Upper lobe of left lung (tissue), 6 donors: ENCODE measurements at regions not wholly inside any gene's neighbourhood (a gene's known extent, or its start where the extent isn't known, plus 50 kb on each side); places are given as distances from the start of the nearest gene placed in this dataset.
"Not testable (repeated sequence)": the region's sequence is repeated elsewhere in the genome, so short reads cannot be mapped to it uniquely, and the experiment has no call there.

Experiments
- ATAC-seq, 2 donors: fragments of 200-7000 bp; cut with Tn5 transposase; one replicate each; pipeline ENCODE4 v1.9.1; 2022; ENCODE audit warnings: mild to moderate bottlenecking in 2 of 2, moderate library complexity in 2 of 2; ENCODE audit not compliant: low FRiP score in 2 of 2
- DNase-seq, 2 donors: peaks; one replicate each; pipeline ENCODE4 v3.0.0-alpha.2; 2019 to 2020
- H3K27ac ChIP-seq, 4 donors: fragments of 200-600 bp; sonication (generic); one replicate each; pipeline ENCODE4 v1.5.1; 2016 to 2019
- H3K27me3 ChIP-seq, 4 donors: fragments of 200-600 bp; sonication (generic); one replicate each; pipeline ENCODE4 v1.5.1; 2017 to 2019
- H3K36me3 ChIP-seq, 4 donors: fragments of 200-600 bp; sonication (generic); one replicate each; pipeline ENCODE4 v1.5.1; 2016 to 2019
- H3K4me1 ChIP-seq, 4 donors: fragments of 200-600 bp; sonication (generic); one replicate each; pipeline ENCODE4 v1.5.1; 2018 to 2019
- H3K4me3 ChIP-seq, 4 donors: fragments of 200-600 bp; sonication (generic); one replicate each; pipeline ENCODE4 v1.5.1; 2017 to 2019; ENCODE audit warnings: mild to moderate bottlenecking in 2 of 4, moderate library complexity in 1 of 4
- H3K9me3 ChIP-seq, 4 donors: fragments of 200-600 bp; sonication (generic); one replicate each; pipeline ENCODE4 v1.5.1; 2018 to 2019
- EP300 ChIP-seq, 4 donors: sonication (generic); formaldehyde crosslinking; IDR thresholded peaks; one replicate each; pipeline ENCODE4 v1.5.1; 2017; ENCODE audit warnings: antibody characterized with exemption in 4 of 4, control low read depth in 2 of 4
- POLR2A ChIP-seq, 4 donors: fragments of 450-650 bp; IDR thresholded peaks; one replicate each; pipeline ENCODE4 v1.5.1; 2016 to 2017; ENCODE audit warnings: antibody characterized with exemption in 4 of 4, mild to moderate bottlenecking in 2 of 4
- POLR2AphosphoS5 ChIP-seq, 2 donors: sonication (generic); formaldehyde crosslinking; IDR thresholded peaks; one replicate each; pipeline ENCODE4 v1.5.1; 2017; ENCODE audit warnings: antibody characterized with exemption in 2 of 2
- WGBS, 2 donors: methylation state at CpG; one replicate each; pipeline ENCODE4 v1.1.5; 2017 to 2018; 5-methylcytosine and 5-hydroxymethylcytosine counted together
- TF ChIP-seq, protein P1 (sequence below), 6 experiments: fragments of 450-650 bp in 4 of 6; fragments of 200-600 bp in 2 of 6; sonication (generic) in 2 of 6; IDR thresholded peaks; one replicate each; pipeline ENCODE4 v1.5.1; 2016 to 2019; ENCODE audit warnings: antibody characterized with exemption in 6 of 6
- donor health status: DM: no; HTN: no; CAD: no; lungs with moderate emphysema.
- donor health status: DM: no; HTN: yes; CAD: no; lungs with severe emphysema.

DNA sequence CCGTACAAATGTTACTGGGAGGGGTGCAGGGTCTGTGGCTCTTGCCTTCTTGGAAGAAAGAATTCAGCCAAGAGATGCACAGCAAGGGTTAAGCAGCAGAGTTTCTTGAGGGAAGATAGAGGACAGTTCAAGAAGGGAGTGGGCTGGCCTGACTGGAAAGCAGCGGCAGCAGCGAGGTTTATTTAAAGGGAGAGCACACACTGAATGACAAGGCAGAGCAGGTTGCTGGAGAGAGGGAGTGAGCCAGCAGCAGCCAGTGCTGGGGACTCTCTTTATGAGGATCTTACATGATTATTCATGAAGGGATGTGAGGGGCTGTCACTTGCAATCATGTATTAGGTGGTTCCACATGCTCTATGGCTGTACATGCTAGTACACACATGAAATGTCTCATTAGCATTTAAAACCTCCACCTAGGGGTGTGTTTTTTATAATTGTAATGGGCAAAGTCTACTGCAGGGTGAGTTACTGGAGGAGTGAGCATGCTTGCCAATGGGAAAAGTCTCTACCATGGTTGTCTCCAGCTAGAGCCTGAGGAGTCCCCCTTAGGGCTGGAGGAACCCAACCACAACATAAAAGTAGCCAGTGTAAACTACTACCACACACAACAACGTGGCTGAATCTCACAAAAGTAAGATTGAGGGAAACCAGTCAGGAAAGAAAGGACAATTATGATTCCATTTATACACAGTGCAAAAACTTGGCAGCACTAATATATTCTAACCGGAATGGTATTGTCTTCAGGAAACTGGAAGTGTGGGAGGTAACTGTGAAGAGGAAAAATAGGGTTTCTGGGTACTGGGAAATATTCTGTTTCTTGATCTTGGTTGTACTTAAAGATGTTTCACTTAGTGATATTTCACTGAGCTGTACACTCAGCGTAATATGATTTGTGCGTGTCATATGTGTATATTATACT lies 87.6 kb upstream of the FAM110C start:
- no peak for DNase-seq
- Histone ChIP-seq H3K27ac (no peak overlapping the region), H3K27me3 (no peaks in the 10 kb centered on the region), H3K36me3 (no peaks in the 10 kb centered on the region), H3K9me3 (no peaks in the 10 kb centered on the region), H3K4me1 (no peaks in the 10 kb centered on the region), H3K4me3 (no peak overlapping the region)
- 43 to 53% methylated on average over 7 of the region's 7 CpGs for WGBS, 2 donors
- TF ChIP-seq POLR2A (IDR thresholded peaks at IDR 0.05) (no peak), EP300 (IDR thresholded peaks at IDR 0.05) (no peak), POLR2AphosphoS5 (IDR thresholded peaks at IDR 0.05) (no peak)
- TF ChIP-seq, protein P1, sequence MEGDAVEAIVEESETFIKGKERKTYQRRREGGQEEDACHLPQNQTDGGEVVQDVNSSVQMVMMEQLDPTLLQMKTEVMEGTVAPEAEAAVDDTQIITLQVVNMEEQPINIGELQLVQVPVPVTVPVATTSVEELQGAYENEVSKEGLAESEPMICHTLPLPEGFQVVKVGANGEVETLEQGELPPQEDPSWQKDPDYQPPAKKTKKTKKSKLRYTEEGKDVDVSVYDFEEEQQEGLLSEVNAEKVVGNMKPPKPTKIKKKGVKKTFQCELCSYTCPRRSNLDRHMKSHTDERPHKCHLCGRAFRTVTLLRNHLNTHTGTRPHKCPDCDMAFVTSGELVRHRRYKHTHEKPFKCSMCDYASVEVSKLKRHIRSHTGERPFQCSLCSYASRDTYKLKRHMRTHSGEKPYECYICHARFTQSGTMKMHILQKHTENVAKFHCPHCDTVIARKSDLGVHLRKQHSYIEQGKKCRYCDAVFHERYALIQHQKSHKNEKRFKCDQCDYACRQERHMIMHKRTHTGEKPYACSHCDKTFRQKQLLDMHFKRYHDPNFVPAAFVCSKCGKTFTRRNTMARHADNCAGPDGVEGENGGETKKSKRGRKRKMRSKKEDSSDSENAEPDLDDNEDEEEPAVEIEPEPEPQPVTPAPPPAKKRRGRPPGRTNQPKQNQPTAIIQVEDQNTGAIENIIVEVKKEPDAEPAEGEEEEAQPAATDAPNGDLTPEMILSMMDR (IDR thresholded peaks at IDR 0.05), result no peak
- ATAC-seq, result no peak

GRCh38 chr2:126769-127168 lies 80.5 kb upstream of the FAM110C start:
- not testable (repeated sequence) for H3K4me1 ChIP-seq, H3K4me3 ChIP-seq, H3K27me3 ChIP-seq, H3K9me3 ChIP-seq, H3K36me3 ChIP-seq, H3K27ac ChIP-seq, ATAC-seq
- DNase-seq, result peak in 1 of 2 donors; percentile 79
- WGBS, 2 donors, result 93% methylated on average over 10 of the region's 31 CpGs; no CpG with 5 or more reads in 1 of the 2 donors

DNA sequence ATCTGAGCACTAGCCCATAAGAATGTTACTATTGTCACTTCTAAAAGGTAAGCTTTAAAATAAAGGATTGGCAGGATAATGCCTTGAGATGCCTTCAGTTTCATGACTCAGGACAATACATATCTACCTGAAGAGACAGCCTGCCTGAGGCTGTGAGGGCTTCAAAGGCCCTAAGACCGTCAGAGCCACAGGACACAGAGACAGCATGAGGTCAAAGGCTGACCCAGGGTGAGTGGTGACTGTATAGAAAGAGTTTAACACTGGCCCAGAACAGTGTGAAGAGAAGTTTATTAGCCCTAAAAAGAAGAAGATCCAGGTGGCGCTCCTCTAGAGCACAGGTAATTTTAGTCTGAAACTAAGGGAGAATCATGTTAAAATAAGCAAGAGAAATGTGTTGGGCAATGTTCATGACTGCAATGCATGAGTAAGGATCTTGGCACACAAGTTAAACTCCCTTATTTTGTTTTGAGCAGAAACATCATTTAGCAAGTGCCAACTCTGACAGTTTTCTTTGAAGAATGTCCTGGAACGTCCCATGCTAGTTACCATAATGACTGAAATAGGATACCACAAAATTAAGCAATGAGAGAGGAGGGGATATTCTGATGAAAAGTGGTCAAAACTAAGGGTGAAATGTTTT lies 78.1 kb upstream of the FAM110C start:
- no peak overlapping the region for H3K27ac ChIP-seq
- H3K27me3 ChIP-seq, result no peaks in the 10 kb centered on the region
- no peaks in the 10 kb centered on the region for H3K4me1 ChIP-seq
- WGBS, 2 donors, result 48 to 63% methylated on average over 3 of the region's 3 CpGs
- TF ChIP-seq POLR2AphosphoS5 (IDR thresholded peaks at IDR 0.05), result no peak
- TF ChIP-seq POLR2A (IDR thresholded peaks at IDR 0.05), result no peak
- no peak for TF ChIP-seq EP300 (IDR thresholded peaks at IDR 0.05)
- TF ChIP-seq, protein P1 (IDR thresholded peaks at IDR 0.05), result no peak
- no peak overlapping the region for H3K4me3 ChIP-seq
- no peak for DNase-seq
- ATAC-seq, result peak in 1 of 2 donors; percentile 19
- H3K36me3 ChIP-seq, result no peaks in the 10 kb centered on the region
- H3K9me3 ChIP-seq, result no peaks in the 10 kb centered on the region

DNA sequence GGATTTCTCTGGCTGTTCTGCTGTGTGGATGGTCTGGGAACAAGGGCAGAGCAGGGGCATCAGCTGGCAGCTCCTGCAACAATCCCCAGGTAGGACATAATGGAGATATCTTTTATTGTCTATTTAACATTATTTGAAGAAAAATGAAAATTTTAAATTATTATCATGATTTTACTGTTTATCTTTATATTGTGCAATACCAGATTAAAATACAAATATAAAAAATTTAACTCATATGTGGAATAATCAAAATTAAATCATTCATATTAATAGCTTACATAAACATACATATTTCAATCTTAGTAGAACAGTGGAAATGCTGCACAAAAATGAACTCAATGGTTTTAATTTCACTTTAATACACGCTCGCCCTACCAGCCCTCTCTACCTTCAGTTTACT lies 70.6 kb upstream of the FAM110C start:
- no peaks in the 10 kb centered on the region for H3K27me3 ChIP-seq
- peaks cover 0 to 7% (median 0%) of the 10 kb centered on the region in 4 donors for H3K4me1 ChIP-seq
- H3K4me3 ChIP-seq, result no peak overlapping the region
- H3K36me3 ChIP-seq, result no peaks in the 10 kb centered on the region
- TF ChIP-seq POLR2AphosphoS5 (IDR thresholded peaks at IDR 0.05), result no peak
- no peak for TF ChIP-seq EP300 (IDR thresholded peaks at IDR 0.05)
- no peak for TF ChIP-seq POLR2A (IDR thresholded peaks at IDR 0.05)
- TF ChIP-seq, protein P1 (IDR thresholded peaks at IDR 0.05), result no peak
- 92 to 93% methylated on average over 2 of the region's 2 CpGs for WGBS, 2 donors
- ATAC-seq, result no peak
- DNase-seq, result no peak
- H3K27ac ChIP-seq, result no peak overlapping the region
- no peaks in the 10 kb centered on the region for H3K9me3 ChIP-seq

DNA sequence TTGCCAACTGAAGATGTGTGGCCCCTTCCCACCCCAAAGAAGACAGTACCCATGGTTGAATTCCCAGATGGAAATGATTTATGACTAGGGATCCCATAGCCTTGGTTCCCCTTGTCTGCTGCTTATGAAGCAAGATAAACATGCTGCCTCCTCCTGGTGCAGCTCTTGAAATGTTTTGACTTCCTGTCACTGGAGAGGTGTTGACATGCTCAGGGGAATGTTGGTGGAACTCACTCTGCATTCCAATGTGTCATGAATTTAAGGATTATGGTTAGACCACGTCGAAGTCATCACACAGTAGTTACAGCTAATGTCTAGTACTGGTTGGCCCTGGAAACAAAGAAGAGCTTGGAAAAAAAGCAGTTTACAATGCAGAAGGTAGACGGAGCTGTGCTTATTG lies 69.0 kb upstream of the FAM110C start:
- DNase-seq, result no peak
- peak in 1 of 2 donors; percentile 61 for ATAC-seq
- Histone ChIP-seq H3K4me3 (no peak overlapping the region), H3K36me3 (no peaks in the 10 kb centered on the region), H3K27me3 (no peaks in the 10 kb centered on the region), H3K27ac (no peak overlapping the region), H3K9me3 (no peaks in the 10 kb centered on the region), H3K4me1 (peaks cover 0 to 7% (median 0%) of the 10 kb centered on the region in 4 donors)
- no peak for TF ChIP-seq POLR2A (IDR thresholded peaks at IDR 0.05)
- WGBS, 2 donors, result 28 to 37% methylated on average over 3 of the region's 3 CpGs
